Activated naive CD4-positive, alpha-beta T cell treated with anti-CD3 and anti-CD28 coated beads, Interleukin-2, amount 50 U/mL, for 16 hours (primary cell): ENCODE measurements at regions not wholly inside any gene's neighbourhood (a gene's known extent, or its start where the extent isn't known, plus 50 kb on each side); places are given as distances from the start of the nearest gene placed in this dataset.
"Not testable (repeated sequence)": the region's sequence is repeated elsewhere in the genome, so short reads cannot be mapped to it uniquely, and the experiment has no call there.

Source experiments
- DNase-seq: peaks from one replicate; pipeline ENCODE4 v3.0.0-alpha.2; 2020

- no peak for DNase-seq
Measured at GRCh38 chr4:155590796-155591585, 75.7 kb upstream of the GUCY1A1 start.

DNA sequence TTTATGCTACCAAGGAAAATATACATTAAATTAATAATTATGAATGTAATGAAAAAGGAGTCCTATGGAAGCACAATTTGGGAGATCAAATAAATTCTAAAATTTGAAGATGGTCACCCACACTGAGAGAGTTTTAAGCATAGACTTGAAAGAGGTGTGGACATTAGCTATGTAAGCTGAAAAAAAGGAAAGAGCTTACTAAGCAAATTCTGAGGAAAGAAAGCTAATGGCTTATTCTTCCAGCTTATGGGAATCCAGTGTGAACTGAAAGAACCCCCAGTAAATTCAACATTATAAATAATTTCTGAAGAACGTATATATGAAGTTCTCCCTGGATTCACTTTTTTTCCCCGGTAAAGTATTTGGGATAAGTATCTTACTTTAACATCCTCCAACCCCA, 78.2 kb upstream of the GUCY1A1 start:
- DNase-seq = no peak

DNA sequence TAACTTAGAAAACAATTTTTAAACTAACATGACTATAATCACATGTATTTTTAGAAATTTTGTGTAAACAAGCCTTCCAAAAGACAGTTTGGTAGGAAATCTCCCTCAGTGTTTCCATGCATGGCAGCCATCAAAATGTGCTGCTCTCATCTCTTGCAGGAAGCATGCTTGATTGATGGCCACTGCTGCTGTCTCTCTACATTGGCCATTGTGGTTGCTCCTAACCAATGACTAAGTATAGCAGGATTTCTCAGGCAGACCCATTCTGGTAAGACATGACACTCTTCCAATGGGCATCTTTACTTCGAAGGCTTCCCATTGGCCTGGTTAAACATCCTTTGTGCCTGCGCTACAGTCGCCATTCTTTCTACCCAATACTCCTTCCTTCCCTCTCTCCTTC, 78.9 kb upstream of the GUCY1A1 start:
- no peak for DNase-seq

DNA sequence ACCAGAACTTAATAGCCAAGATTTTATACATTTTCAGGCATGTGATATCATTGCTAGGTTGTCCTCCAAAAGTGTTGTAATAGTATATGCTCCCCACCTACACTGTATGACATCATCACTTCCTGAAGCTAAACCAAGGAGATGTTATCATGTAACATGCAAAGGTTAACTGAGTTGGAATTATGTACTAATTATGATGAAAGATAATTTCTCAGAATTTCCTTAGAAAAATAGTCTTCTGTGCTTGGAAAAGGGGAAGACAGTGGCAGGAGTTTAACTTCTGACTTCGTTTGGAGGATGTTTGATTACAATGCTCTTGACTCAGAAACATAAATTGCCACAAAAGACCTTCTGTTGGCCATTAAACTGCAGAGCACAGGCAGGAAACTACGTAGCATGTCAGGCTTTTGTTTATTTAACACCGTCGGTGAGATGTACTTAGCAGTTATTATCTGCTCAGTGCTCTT, 83.6 kb upstream of the GUCY1A1 start:
- no peak for DNase-seq

- DNase-seq = no peak
Measured at GRCh38 chr4:155582041-155582440, 84.6 kb upstream of the GUCY1A1 start.

- no peak for DNase-seq
Measured at GRCh38 chr4:155578726-155579370, 87.8 kb upstream of the GUCY1A1 start.

DNA sequence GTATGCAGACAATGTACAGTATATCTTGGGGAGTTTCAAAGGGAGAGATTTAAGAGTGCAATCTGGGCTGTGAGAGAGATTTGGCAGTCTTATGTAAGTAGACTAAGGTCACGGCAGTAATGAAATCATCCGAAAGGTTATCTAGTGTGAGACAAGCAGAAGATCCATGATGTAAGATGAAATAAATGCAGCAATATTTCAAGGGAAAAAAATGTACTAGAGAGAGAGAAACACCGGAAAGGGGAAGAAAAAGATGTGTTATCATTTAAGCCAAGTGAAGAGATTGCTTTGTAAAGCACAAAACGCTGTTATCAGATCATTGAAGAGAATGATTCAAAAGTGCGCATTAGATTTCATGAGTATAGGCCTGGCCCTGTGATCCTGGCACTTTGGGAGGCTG, 88.4 kb upstream of the GUCY1A1 start:
- no peak for DNase-seq

DNA sequence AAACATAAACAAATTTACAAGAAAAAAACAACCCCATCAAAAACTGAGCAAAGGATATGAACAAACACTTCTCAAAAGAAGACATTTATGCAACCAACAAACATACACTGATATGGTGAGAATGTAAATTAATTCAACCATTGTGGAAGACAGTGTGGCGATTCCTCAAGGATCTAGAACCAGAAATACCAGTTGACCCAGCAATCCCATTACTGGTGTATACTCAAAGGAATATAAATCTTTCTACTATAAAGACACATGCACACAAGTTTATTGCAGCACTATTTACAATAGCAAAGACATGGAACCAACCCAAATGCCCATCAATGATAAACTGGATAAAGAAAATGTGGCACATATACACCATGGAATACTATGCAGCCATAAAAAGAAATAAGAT, 92.3 kb upstream of the GUCY1A1 start:
- not testable (repeated sequence) for DNase-seq

- DNase-seq = no peak
Measured at GRCh38 chr4:155573126-155573525, 93.5 kb upstream of the GUCY1A1 start.

GRCh38 chr4:155572106-155572703, 94.4 kb upstream of the GUCY1A1 start:
- DNase-seq = no peak

DNA sequence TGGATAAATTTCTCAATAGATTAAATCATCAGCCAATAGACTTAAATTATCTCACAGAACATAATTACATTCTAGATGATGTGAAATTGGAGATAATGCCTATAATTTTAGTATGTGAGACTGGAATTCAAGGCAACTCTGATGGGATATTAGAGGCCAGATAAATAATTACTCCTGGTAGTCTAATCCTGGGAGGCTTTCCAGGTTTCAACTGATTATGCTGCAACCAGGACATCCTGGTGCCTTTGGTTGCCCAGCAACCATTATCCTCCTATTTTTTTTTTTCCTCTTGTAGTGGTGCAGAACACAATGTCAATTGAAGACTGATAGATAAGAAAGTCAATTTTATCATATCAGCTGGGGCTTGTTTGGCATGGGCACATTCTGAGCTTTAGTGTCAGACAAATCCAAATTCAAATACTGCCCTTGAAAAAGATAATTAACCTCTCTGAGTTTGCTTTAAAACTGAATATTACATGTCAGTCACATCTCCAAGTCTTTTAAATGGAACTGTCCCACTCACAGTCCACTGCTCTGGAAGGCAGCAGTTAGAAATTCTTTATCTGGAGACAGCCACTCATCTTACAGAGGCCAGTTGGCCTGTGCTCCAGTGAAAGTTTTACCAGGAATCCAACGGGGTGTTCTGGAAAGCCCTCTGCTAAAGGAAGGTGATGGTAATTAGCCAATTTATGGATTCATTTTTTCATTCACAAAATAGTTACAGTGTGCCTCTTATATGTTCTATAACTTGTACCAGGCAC, 95.3 kb upstream of the GUCY1A1 start:
- DNase-seq = no peak

- DNase-seq = no peak
Measured at GRCh38 chr4:155570661-155571060, 96.0 kb upstream of the GUCY1A1 start.

- DNase-seq = no peak
Measured at GRCh38 chr4:155569960-155570515, 96.6 kb upstream of the GUCY1A1 start.

- DNase-seq = no peak
Measured at GRCh38 chr4:155569471-155569870, 97.2 kb upstream of the GUCY1A1 start.

GRCh38 chr4:155568641-155569220, 97.9 kb upstream of the GUCY1A1 start:
- DNase-seq = no peak

GRCh38 chr4:155566354-155566753, 100.3 kb upstream of the GUCY1A1 start:
- DNase-seq = no peak

GRCh38 chr4:155565776-155566175, 100.9 kb upstream of the GUCY1A1 start:
- no peak for DNase-seq

DNA sequence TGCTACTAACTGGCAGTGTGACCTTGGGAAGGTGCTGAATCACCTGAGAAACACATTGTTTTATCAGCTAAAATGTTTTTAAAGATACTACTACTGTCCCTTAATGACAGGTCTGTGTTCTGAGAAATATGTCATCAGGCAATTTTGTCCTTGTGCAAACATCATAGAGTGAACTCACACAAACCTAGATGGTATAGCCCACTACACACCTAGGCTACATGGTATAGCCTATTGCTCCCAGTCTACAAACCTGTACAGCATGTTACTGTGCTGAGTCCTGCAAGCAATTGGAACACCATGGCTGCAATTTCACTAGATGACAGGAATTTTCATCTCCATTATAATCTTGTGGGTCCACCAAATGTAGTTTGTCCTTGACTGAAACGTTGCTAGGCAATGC, 101.3 kb upstream of the GUCY1A1 start:
- DNase-seq = no peak

- DNase-seq = no peak
Measured at GRCh38 chr4:155564880-155565279, 101.8 kb upstream of the GUCY1A1 start.

DNA sequence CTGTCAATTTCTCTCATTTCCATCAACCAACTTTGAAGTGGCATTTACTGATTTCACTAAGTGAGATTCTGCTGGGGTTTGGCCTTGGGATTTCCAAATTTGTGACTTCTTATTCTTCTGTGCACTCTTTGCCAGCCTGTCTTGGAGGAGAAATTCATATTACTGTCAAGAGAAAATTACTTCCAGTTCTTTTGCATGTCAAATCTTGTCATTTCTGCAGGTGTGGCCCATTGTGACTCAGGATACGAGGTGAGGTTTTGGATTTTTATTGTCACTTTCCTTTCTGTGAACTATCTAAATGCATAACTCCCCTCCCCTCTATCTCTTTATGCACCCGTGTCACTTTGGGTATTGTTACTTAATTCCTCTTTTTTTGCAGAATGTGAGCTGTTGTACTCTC, 102.6 kb upstream of the GUCY1A1 start:
- no peak for DNase-seq

DNA sequence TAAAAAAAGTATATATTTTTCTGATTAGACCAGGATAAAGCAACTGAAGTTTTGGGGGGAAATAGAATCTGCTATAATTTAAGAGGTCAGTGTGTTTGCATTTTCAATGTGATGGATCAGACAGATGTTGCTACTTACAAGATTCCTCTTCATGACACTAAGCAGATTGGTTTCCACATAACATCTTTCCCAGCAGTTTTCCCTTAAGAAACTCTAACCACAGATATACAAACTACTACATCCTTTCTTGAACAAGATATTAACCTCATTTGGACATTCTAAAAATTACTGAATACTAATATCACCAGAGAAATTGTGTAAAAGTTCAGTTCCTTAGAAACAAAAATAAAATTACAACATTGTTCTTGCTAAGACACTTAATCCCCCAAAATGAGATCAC, 106.7 kb upstream of the GUCY1A1 start:
- DNase-seq = no peak

DNA sequence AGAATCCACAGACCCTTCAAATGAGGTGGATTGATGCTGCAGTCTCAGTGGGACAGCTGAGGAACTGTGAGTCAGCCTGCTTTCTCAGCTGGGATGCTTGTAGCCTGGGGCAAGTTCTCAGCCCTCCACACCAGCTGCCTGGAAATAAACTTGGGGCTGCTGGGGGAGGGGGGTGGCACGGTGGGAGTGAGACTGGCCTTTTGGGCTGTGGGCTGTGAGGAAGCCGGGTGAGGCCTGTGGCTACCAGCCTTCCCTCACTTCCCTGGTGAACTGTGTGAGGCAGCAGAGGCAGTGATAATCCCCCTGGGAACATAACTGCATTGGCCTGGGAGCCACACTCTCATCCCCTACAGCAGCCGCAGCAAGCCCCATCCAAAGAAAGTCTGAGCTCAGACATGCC, 114.5 kb upstream of the GUCY1A1 start:
- no peak for DNase-seq

DNA sequence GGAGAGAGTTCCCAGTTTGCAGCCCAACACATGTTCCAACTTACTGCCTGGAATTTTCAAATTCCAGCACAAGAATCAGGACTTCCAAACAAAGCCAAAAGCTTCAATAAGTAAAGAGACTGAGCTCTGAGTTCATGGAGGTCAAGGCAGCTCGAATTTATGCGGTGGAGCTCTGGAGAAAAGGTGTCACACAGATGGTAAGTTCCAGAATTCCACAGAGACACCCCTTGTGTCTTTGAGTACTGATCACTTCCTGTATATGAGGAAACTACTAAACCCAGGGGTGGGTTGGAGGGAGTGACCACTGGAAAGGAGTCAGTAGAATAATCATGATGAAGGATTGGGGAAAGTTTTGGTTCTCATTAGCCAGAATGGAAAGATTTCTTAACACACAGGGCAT, 118.5 kb upstream of the GUCY1A1 start:
- no peak for DNase-seq
